ENCODE measurements at regions not wholly inside any gene's neighbourhood (a gene's known extent, or its start where the extent isn't known, plus 50 kb on each side); places are given as distances from the start of the nearest gene placed in this dataset.

- peak; percentile 26; the same call in 1 of the 2 replicates for TF ChIP-seq CTCF (IDR thresholded peaks at IDR 0.05)
Observed at GRCh38 chr1:216944864-216945510, 221.8 kb upstream of the ESRRG start.

GRCh38 chr1:216937491-216937890, 214.3 kb upstream of the ESRRG start:
- no peak for TF ChIP-seq CTCF (IDR thresholded peaks at IDR 0.05)

- TF ChIP-seq CTCF (IDR thresholded peaks at IDR 0.05), result no peak
Observed at GRCh38 chr1:216936779-216937178, 213.6 kb upstream of the ESRRG start.

- TF ChIP-seq CTCF (IDR thresholded peaks at IDR 0.05), result no peak
Observed at GRCh38 chr1:216935901-216936300, 212.7 kb upstream of the ESRRG start.

GRCh38 chr1:216932424-216932823, 209.2 kb upstream of the ESRRG start:
- TF ChIP-seq CTCF (IDR thresholded peaks at IDR 0.05), result no peak

- TF ChIP-seq CTCF (IDR thresholded peaks at IDR 0.05), result no peak
Observed at GRCh38 chr1:216929870-216930582, 206.8 kb upstream of the ESRRG start.

GRCh38 chr1:216927633-216928032, 204.4 kb upstream of the ESRRG start:
- no peak for TF ChIP-seq CTCF (IDR thresholded peaks at IDR 0.05)
